GM13976 (cell line): ENCODE measurements at regions not wholly inside any gene's neighbourhood (a gene's known extent, or its start where the extent isn't known, plus 50 kb on each side); places are given as distances from the start of the nearest gene placed in this dataset.

Experiments
- DNase-seq: peaks from one replicate; pipeline ENCODE4 v3.0.0; 2012; ENCODE audit warnings: low spot score
- CTCF ChIP-seq: IDR thresholded peaks from 2 replicates; pipeline ENCODE4 v1.5.1; 2012; ENCODE audit warnings: borderline replicate concordance, mild to moderate bottlenecking; ENCODE audit not compliant: insufficient read depth; ENCODE audit errors: extremely low read depth, missing control alignments, control extremely low read depth
- in situ Hi-C: fragments of 300-500 bp; cut with MboI; formaldehyde crosslinking; loops from one replicate; pipeline ENCODE4 v1.12.0; 2022; ENCODE audit warnings: low sequenced_read_pairs, mixed read lengths, inconsistent platforms; ENCODE audit not compliant: unreplicated experiment

- no peak for TF ChIP-seq CTCF
- no peak for DNase-seq
- in situ Hi-C loops: no loop called here
Observed at GRCh38 chr13:109385242-109385560, 401.2 kb downstream of the IRS2 start.

- no peak for TF ChIP-seq CTCF
- in situ Hi-C loops: no loop called here
- DNase-seq: no peak
Observed at GRCh38 chr13:109384491-109385241, 401.7 kb downstream of the IRS2 start.

GRCh38 chr13:109383683-109384082 is 402.7 kb downstream of the IRS2 start:
- in situ Hi-C loops: no loop called here
- no peak for DNase-seq
- no peak for TF ChIP-seq CTCF

DNA sequence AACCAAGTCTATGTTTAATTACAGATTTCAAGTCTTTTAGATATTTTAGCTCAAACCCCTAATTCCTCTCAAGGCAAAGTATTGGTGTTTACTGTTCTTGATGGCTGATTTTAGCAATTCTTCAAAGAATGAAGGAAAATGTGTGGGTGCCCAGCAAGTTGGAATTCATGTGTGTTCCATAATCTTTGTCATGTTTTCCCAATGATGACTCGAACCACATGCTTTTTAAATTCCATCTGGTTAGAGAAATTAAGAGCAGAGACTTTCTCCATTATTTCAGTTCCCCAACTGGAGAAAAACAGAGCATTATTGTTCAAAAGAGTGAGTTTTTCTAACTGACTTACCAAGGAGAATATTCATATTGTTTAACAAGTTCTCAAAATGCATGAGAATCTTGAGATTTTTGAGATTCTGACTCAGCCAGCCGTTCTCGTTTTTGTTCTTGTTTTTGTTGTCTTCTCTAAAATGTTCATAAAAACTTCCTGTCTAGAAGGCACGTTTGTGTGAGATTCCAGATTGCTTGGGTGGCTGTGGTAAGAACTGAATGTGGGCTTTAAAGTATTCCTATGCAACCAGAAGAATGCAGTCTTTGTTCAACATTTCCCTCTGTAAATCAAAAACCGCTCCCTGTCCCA is 404.7 kb downstream of the IRS2 start:
- DNase-seq: no peak
- no peak for TF ChIP-seq CTCF
- in situ Hi-C loops: no loop called here

DNA sequence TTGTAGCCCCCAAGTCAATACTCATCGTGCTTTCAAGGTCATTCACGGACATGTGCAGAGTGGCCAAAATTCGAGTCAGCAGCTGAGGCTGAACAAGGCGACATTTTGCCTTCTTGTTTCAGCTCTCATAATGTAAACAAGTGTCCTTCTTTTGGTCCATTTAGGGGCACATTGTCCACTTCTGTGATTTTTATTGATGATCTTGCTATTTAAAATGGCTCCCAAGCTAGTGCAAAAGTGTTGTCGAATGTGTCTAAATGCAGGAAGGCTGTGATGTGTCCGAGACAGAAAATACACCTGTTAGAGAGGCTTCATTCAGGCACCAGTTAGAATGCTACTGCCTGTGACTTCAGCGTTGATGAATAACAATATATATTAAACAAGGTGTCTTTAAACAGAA is 405.9 kb downstream of the IRS2 start:
- TF ChIP-seq CTCF: no peak
- DNase-seq: no peak

DNA sequence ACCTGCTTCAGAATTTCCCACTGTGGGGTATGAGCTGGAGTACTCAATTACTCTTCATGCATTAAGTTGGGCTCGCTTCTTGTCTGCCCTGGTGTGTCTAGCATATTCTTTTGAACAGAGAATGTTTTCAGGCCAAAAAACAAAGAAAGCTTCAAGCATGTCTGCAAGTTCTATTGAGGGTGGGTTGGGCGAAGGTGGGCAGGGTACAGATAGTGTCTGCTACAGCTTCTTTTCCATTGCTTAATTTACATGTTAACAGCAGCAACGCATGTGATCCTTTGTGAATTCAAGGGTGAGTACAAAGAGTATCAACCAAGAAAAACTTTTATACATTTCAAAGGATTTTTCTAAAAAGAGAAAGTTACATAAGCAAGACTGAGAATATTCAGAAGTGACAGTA is 406.5 kb downstream of the IRS2 start:
- no peak for TF ChIP-seq CTCF
- no peak for DNase-seq
- in situ Hi-C loops: no loop called here

More for the DNA sequence above, 405.9 kb downstream of the IRS2 start:
- in situ Hi-C loops: no loop called here
